ENCODE measurements at regions not wholly inside any gene's neighbourhood (a gene's known extent, or its start where the extent isn't known, plus 50 kb on each side); places are given as distances from the start of the nearest gene placed in this dataset.
"Not testable (repeated sequence)": the region's sequence is repeated elsewhere in the genome, so short reads cannot be mapped to it uniquely, and the experiment has no call there.

DNA sequence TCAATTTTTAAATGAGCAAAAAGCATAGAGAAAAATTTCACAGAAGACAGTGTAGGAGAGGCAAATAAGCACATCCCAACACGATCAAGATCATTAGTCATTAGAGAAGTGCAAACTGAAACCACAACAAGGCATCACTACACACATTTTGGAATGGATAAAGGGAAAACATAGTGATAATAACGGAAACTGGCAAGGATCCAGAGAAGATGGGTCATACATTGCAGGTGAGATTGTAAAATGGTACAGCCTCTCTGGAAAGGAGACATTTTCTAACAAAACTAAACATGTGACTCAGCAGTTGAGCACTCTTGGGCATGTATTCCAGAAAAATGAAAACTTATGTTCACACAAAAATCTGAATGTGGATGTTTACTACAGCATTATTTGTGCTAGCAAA is 98.3 kb upstream of the TMEM17 start:
- no peak for TF ChIP-seq CTCF (IDR thresholded peaks at IDR 0.05; ENCODE audit: insufficient read depth, low read depth, low read length, missing control alignments)
- peak; percentile 97 for DNase-seq (ENCODE audit: low read depth)
- no peak overlapping the region for H3K4me3 ChIP-seq (ENCODE audit: low read length)

DNA sequence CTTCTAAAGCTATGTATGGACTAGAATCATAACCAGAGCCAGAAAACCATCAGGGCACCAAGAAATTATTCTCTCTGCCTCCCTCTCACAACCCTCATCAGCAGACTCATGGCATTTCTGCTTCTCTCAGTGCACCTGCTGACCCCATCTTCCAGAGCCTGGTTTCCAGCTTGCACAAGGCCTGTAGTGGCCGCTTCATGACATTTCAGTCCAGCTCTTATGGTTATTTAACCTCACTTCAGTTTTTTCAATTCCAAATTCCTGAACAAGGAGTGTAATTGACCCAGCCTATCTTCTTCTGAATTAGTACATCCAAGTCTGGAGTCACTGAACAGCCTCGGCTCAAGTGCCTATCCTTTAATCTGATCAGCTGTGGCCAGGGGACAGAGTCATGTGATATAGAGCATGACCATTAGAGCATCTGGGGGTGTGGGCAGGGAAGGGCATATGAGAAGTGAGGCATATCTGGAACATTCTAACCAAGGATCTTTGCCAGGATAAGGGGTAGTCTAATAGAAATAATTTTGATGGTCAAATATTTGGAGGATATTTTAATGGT is 97.2 kb upstream of the TMEM17 start:
- no peak overlapping the region for H3K4me3 ChIP-seq (ENCODE audit: low read length)
- no peak for TF ChIP-seq CTCF (IDR thresholded peaks at IDR 0.05; ENCODE audit: insufficient read depth, low read depth, low read length, missing control alignments)
- no peak for DNase-seq (ENCODE audit: low read depth)

GRCh38 chr2:62599674-62600410 is 93.8 kb upstream of the TMEM17 start:
- H3K4me3 ChIP-seq (ENCODE audit: low read length); DNase-seq (ENCODE audit: low read depth): not testable (repeated sequence)

- no peak for TF ChIP-seq CTCF (IDR thresholded peaks at IDR 0.05; ENCODE audit: insufficient read depth, low read depth, low read length, missing control alignments)
- no peak for DNase-seq (ENCODE audit: low read depth)
- no peak overlapping the region for H3K4me3 ChIP-seq (ENCODE audit: low read length)
Measured at GRCh38 chr2:62597323-62597722, 91.3 kb upstream of the TMEM17 start.

- TF ChIP-seq CTCF (IDR thresholded peaks at IDR 0.05; ENCODE audit: insufficient read depth, low read depth, low read length, missing control alignments), result no peak
- peak; percentile 51 for DNase-seq (ENCODE audit: low read depth)
Measured at GRCh38 chr2:62596061-62596921, 90.3 kb upstream of the TMEM17 start.

GRCh38 chr2:62595474-62595873 is 89.5 kb upstream of the TMEM17 start:
- DNase-seq (ENCODE audit: low read depth), result no peak

More at GRCh38 chr2:62596061-62596921, 90.3 kb upstream of the TMEM17 start:
- H3K4me3 ChIP-seq (ENCODE audit: low read length), result no peak overlapping the region

More at GRCh38 chr2:62595474-62595873, 89.5 kb upstream of the TMEM17 start:
- H3K4me3 ChIP-seq (ENCODE audit: low read length), result no peak overlapping the region
- TF ChIP-seq CTCF (IDR thresholded peaks at IDR 0.05; ENCODE audit: insufficient read depth, low read depth, low read length, missing control alignments), result no peak
